ENCODE measurements at regions not wholly inside any gene's neighbourhood (a gene's known extent, or its start where the extent isn't known, plus 50 kb on each side); places are given as distances from the start of the nearest gene placed in this dataset.

- TF ChIP-seq CTCF (conservative IDR thresholded peaks at IDR 0.05; ENCODE audit: low read length) (no peak), EZH2phosphoT487 (IDR thresholded peaks at IDR 0.05; ENCODE audit: borderline replicate concordance) (no peak)
Observed at GRCh38 chr3:153889905-153890334, 231.3 kb upstream of the ARHGEF26 start.
